ENCODE measurements at regions not wholly inside any gene's neighbourhood (a gene's known extent, or its start where the extent isn't known, plus 50 kb on each side); places are given as distances from the start of the nearest gene placed in this dataset.
"Not testable (repeated sequence)": the region's sequence is repeated elsewhere in the genome, so short reads cannot be mapped to it uniquely, and the experiment has no call there.

DNA sequence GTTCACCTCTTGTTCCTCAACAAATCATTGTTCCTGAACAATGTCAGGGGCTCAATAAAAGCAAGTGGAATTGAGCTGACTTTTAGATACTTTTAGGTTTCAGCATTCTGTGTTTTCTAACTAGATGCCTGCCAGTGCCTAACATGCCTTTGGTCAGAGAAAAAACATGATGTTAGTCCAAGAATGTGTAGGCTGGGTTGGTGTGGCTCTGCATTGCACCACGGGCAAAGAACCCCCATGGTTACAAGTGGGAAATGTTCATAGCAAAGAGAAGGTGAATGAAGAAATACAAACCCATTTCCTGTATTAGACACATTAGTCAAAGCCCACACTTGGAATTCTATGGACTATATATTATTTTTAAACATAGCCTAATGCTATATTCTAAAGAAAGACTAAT is 193.3 kb downstream of the TMEM200A start:
- no peak for DNase-seq (ENCODE audit: low spot score)
- H3K36me3 Mint-ChIP-seq: no peaks in the 10 kb centered on the region

GRCh38 chr6:130560231-130560630 is 194.4 kb downstream of the TMEM200A start:
- H3K4me1 Mint-ChIP-seq: no peaks in the 10 kb centered on the region
- H3K27ac Mint-ChIP-seq: no peak overlapping the region
- H3F3A ChIP-seq (ENCODE audit: low read depth): no peaks in the 10 kb centered on the region
- H3K4me3 ChIP-seq: no peak overlapping the region
- no peak overlapping the region for H3K4me3 Mint-ChIP-seq
- no peak overlapping the region for H3K4me2 ChIP-seq
- no peak overlapping the region for H3K9ac ChIP-seq
- H2AFZ ChIP-seq (replicated peaks): no peak overlapping the region
- H3K4me1 ChIP-seq: no peaks in the 10 kb centered on the region
- TF ChIP-seq EZH2phosphoT487 (IDR thresholded peaks at IDR 0.05): no peak
- TF ChIP-seq EZH2 (IDR thresholded peaks at IDR 0.05): no peak
- no peak for TF ChIP-seq CTCF (IDR thresholded peaks at IDR 0.05)
- H4K20me1 ChIP-seq (ENCODE audit: low read depth): no peaks in the 10 kb centered on the region
- no peaks in the 10 kb centered on the region for H3K9me3 ChIP-seq (ENCODE audit: low read depth)
- no peaks in the 10 kb centered on the region for H3K27me3 ChIP-seq
- DNase-seq (ENCODE audit: low spot score): no peak
- H3K36me3 ChIP-seq: no peaks in the 10 kb centered on the region
- no peaks in the 10 kb centered on the region for H3K79me2 ChIP-seq (ENCODE audit: low read depth)
- no peaks in the 10 kb centered on the region for H3K27me3 Mint-ChIP-seq (ENCODE audit: insufficient read depth, low read depth)
- no peak overlapping the region for H3K27ac ChIP-seq
- no peaks in the 10 kb centered on the region for H3K36me3 Mint-ChIP-seq
- no peaks in the 10 kb centered on the region for H3K9me3 Mint-ChIP-seq

More for the DNA sequence above, 193.3 kb downstream of the TMEM200A start:
- H4K20me1 ChIP-seq (ENCODE audit: low read depth): no peaks in the 10 kb centered on the region
- H3K4me1 Mint-ChIP-seq: no peaks in the 10 kb centered on the region
- H3K27me3 ChIP-seq: no peaks in the 10 kb centered on the region
- no peak overlapping the region for H3K9ac ChIP-seq
- no peaks in the 10 kb centered on the region for H3K9me3 ChIP-seq (ENCODE audit: low read depth)
- H3K27me3 Mint-ChIP-seq (ENCODE audit: insufficient read depth, low read depth): no peaks in the 10 kb centered on the region
- no peak overlapping the region for H3K27ac Mint-ChIP-seq
- H3F3A ChIP-seq (ENCODE audit: low read depth): no peaks in the 10 kb centered on the region
- H2AFZ ChIP-seq (replicated peaks): no peak overlapping the region
- no peak overlapping the region for H3K27ac ChIP-seq
- H3K4me3 ChIP-seq: no peak overlapping the region
- no peaks in the 10 kb centered on the region for H3K4me1 ChIP-seq
- no peaks in the 10 kb centered on the region for H3K36me3 ChIP-seq
- TF ChIP-seq EZH2phosphoT487 (IDR thresholded peaks at IDR 0.05) (no peak), EZH2 (IDR thresholded peaks at IDR 0.05) (no peak)
- H3K79me2 ChIP-seq (ENCODE audit: low read depth): no peaks in the 10 kb centered on the region
- H3K9me3 Mint-ChIP-seq: no peaks in the 10 kb centered on the region
- no peak overlapping the region for H3K4me2 ChIP-seq
- H3K4me3 Mint-ChIP-seq: no peak overlapping the region

- not testable (repeated sequence) for H3K79me2 ChIP-seq (ENCODE audit: low read depth); H3K4me3 Mint-ChIP-seq; DNase-seq (ENCODE audit: low spot score); H3K27ac Mint-ChIP-seq; H3K4me1 Mint-ChIP-seq; H3K36me3 ChIP-seq; H3K27ac ChIP-seq; H3K9me3 Mint-ChIP-seq; H3K4me3 ChIP-seq; H3K9ac ChIP-seq; H3K27me3 Mint-ChIP-seq (ENCODE audit: insufficient read depth, low read depth); H3K4me1 ChIP-seq; H3K4me2 ChIP-seq; H3K9me3 ChIP-seq (ENCODE audit: low read depth); H4K20me1 ChIP-seq (ENCODE audit: low read depth); H3K27me3 ChIP-seq; H3F3A ChIP-seq (ENCODE audit: low read depth); H2AFZ ChIP-seq (replicated peaks); H3K36me3 Mint-ChIP-seq
Measured at GRCh38 chr6:130561159-130561558, 195.3 kb downstream of the TMEM200A start.

- Histone ChIP-seq H2AFZ (replicated peaks) (no peak overlapping the region), H3K9me3 (ENCODE audit: low read depth) (no peaks in the 10 kb centered on the region), H3K4me3 (no peak overlapping the region), H3K4me1 (no peaks in the 10 kb centered on the region), H3F3A (ENCODE audit: low read depth) (no peaks in the 10 kb centered on the region), H3K36me3 (no peaks in the 10 kb centered on the region), H3K9ac (no peak overlapping the region), H3K79me2 (ENCODE audit: low read depth) (no peaks in the 10 kb centered on the region), H3K27ac (no peak overlapping the region), H3K4me2 (no peak overlapping the region), H3K27me3 (no peaks in the 10 kb centered on the region), H4K20me1 (ENCODE audit: low read depth) (no peaks in the 10 kb centered on the region)
- Mint-ChIP-seq H3K27ac (no peak overlapping the region), H3K36me3 (no peaks in the 10 kb centered on the region), H3K27me3 (ENCODE audit: insufficient read depth, low read depth) (no peaks in the 10 kb centered on the region), H3K9me3 (peaks cover 2% of the 10 kb centered on the region), H3K4me3 (no peak overlapping the region), H3K4me1 (no peaks in the 10 kb centered on the region)
- DNase-seq (ENCODE audit: low spot score): no peak
- no peak for TF ChIP-seq CTCF (IDR thresholded peaks at IDR 0.05)
- no peak for TF ChIP-seq EZH2 (IDR thresholded peaks at IDR 0.05)
- no peak for TF ChIP-seq EZH2phosphoT487 (IDR thresholded peaks at IDR 0.05)
Measured at GRCh38 chr6:130565696-130566095, 199.9 kb downstream of the TMEM200A start.
